NCI-H460 (cell line): ENCODE measurements at regions not wholly inside any gene's neighbourhood (a gene's known extent, or its start where the extent isn't known, plus 50 kb on each side); places are given as distances from the start of the nearest gene placed in this dataset.

Experiments used
- DNase-seq: peaks from one replicate; pipeline ENCODE4 v3.0.0-alpha.2; 2016; ENCODE audit warnings: low read depth; ENCODE audit errors: extremely low read depth

DNA sequence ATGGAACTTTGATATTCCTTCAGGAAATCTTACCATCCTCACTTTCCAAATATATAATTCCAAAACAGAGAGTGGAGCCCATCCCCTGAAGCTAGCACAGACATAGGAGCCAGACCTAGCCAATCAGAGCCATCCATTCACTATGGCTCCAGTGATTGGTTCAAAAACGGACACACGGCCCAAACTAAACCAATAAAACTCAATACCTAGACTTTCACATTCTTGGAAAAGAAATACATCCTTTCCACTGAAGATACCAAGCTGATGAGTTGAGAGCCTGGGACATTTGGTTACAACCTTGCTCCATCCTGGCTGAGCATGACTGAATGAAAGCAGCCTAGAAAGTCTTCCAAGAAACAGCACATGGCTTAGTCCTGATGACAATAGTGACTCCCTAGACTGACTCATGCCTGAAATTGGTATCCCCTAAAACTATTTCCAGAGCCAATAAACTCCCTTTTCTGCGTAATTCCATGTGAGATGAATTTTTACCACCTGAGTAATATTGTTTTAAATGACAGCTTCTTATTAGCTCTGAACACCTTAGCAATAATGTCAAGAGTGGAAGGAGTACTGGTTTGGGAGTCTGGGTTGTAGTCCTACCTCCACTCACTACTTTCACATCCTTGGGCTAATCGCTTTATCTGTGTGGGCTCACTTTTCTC, 189.6 kb upstream of the LNX1 start:
- DNase-seq: no peak

- no peak for DNase-seq
Observed at GRCh38 chr4:53779025-53779424, 187.7 kb upstream of the LNX1 start.

DNA sequence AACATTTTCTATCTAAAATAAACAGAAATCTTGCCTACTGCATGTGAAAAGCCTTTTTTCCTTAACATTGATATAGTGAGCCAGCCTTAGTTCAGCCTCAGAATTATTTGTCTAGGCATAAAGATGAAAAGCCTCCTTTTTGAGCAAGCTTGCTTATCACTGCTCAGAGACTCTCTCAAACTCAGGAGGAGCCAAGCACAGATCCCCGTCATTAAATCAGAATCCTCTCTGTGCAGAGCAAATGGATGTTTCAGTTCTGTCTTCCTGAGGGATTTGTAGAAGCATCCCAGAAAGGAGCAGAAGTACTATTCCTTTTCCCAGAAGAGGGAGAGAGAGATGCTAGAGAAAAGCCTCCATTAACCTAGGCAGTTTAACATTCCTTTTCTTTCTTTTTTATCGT, 186.9 kb upstream of the LNX1 start:
- DNase-seq: no peak

DNA sequence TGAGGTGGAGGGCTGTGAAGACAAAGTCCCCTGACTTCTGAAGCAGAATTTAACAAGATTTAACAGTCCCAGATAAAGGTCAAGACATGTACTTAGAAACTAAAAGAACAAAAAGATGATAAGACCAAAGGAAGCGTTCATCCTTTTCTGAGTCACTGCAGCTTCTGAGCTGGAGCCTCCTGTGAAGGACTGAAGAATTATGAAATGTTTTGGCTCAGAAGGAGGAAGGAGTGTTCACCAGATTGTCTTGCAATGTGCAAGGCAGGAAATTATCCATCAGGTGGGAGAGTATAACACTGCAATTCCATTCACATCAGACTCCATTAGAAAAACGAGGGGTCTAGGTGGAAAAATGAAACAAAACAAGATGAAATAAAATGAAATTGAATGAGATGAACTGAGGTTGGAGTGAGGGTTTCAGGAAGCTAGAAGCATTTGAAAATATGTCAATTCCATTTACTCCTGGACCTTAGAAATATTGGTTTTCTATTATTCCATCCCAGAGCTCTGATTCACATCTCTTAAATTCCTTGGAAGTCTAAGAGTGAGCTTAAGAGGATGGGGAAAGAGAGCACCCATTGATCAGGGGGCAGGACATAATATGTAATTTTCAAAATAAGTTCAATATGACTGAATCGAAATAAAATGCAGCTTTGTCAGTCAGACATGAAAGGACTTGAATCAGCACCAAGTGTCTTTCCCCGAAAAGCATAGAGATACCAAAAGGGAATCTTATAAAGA, 186.1 kb upstream of the LNX1 start:
- no peak for DNase-seq

GRCh38 chr4:53776141-53776540, 184.9 kb upstream of the LNX1 start:
- no peak for DNase-seq

GRCh38 chr4:53775381-53775780, 184.1 kb upstream of the LNX1 start:
- no peak for DNase-seq

- no peak for DNase-seq
Observed at GRCh38 chr4:53771326-53771725, 180.0 kb upstream of the LNX1 start.

DNA sequence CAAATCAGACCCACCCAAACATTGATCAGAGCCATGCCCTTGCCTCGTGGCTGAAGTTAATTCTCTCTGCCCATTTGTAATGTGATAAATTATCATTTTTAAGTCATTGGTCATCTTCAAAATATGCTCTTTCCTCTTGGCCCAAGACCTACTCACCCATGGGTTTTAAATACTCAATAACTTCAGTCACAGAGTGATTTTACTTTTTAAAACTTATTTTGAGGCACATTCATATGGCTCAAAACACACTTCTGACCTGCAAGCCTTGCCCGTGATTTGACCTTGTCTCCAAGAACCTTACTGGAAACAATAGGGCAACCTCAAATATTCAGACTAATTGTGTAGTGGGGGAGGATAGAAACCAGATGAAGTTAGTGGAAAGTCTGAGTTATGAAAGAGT, 176.2 kb upstream of the LNX1 start:
- no peak for DNase-seq

GRCh38 chr4:53764761-53765490, 173.6 kb upstream of the LNX1 start:
- DNase-seq: no peak

DNA sequence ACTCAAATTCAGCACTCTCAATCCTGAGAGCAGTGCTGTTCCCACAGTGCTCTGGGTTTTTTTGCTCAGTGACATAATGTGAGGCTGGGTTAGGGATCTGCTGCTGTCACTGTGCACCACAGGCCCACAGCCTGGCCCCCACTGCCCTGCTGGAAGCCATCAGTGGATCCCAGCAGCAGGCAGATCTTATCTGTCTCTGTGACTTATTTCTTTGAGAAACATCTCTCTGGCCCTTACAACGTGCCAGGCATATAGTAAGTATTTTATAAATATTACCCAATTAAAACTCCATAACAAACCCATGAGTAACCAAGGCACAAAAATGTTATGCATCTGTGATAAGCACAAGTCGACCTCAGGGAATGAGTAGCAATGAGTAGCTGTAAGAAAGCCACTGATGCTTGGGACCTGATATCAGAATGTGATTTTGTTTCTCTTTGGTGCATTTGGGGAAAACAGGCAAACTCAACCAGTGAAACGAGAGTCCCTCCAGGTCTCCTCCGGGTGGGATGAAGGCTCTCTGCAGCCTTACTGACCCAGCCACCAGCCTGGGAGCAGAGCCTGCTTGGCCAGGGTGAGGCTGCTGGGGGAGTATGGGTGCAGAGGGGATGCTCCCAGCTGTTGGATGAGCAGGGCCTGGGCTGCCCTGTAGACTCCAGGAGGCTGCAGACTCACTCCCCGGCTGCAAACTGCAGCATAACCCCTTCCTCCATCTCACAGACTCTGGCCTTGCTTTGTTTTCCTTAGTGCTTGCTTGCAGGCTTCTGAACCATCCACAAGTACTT, 172.7 kb upstream of the LNX1 start:
- no peak for DNase-seq

GRCh38 chr4:53755656-53756055, 164.4 kb upstream of the LNX1 start:
- DNase-seq: no peak

- no peak for DNase-seq
Observed at GRCh38 chr4:53752124-53752523, 160.8 kb upstream of the LNX1 start.

- DNase-seq: no peak
Observed at GRCh38 chr4:53748328-53748772, 157.1 kb upstream of the LNX1 start.

GRCh38 chr4:53747401-53747800, 156.1 kb upstream of the LNX1 start:
- no peak for DNase-seq

DNA sequence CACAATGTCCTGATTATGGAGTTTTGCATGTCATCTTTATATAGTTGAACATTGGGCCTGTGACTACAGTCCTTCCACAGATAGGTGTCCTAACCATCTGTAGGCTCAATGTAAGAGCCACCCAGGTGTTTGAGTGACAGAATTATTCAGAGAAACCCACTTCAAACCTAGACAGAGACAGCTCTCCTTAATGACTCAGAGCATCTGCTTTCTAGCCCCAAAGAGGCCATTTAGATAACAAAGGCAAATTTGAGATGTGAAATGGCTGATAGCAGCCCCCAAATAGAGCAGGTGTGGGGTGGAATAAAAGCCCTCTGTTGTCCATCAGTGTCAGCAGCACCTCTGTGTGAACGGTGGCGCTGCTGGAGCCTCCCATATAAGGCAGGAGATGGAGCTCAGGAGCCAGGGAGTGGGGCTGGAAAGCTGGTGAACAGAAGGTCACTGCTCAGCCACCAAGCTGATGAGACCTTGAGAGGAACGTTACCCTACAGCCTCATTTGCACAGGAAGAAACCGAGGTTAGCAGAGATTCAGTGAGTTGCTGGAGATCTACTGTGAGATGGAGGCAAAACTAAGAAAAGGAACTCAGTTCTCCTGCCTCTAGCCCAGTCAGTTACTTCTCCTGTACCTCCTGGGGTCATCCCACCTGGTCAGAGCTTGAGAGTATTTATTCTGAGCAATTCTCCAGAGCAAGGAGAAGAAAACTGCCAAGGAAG, 153.3 kb upstream of the LNX1 start:
- DNase-seq: no peak

DNA sequence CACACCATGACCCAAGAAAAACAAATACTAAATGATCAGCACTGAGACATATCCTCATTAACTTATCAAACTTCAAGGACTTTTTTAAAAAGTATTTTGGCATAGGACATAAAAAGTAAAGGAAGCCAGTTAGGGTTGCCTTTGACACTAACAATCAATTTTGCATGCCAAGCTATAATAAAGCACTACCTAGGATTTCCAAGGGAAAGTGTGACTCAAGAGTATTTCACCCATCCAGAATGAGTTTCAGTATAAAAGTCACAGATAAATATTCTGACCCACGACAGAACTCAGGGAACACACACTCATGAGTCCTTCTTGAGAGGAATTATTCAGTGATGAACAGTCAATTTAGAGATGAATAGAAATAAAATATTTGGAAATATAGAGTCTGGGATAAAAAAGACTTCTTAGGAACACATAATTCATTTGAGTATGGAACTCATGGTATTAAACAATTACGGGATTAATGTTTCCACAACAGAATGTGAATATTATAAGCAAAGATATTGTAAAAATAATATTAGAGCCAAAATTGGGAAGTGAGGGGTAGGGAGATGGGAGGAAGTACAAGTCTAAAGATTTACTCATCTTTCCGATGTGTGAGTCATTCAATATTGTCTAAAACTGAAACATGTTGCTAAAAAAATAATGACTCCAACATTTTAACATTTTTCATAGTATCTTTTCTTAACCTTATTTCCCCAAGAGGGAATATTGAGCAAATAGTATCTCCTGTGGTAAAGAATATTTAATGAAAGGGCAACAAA, 143.5 kb upstream of the LNX1 start:
- no peak for DNase-seq

DNA sequence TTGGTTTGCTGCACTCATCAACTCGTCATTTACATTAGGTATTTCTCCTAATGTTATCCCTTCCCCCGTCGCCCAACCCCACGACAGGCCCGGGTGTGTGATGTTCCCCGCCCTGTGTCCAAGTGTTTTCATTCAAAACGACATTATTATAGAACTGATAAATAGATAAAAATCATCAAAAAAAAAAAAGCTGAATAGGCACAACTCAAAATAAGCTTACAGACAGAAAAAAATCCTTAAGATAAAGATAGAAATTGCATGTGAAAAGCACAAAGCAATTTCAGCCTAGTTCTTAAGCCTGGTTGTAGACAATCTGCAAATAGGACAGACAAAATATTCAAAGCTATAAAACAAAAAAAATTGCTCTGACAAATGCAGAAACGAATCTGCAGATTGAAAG, 142.9 kb upstream of the LNX1 start:
- DNase-seq: no peak

DNA sequence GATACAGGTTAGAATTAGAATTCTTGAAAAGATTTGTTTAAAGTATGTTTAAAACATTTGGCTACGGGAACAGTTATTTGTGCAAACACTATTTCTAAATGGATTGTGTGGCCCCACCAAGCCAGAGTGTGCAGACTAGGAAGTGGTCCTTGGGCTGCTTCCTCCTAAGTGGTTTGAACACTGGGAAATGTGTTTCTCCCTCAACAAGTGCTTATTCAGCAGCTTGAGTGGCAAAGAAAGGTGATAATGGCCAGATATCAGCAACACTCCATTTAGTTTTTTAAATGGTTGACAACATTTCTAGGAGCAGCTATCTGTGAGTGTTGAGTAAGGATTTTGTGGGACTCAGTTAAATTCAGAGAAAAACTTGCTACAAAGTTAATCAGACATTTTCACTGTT, 141.4 kb upstream of the LNX1 start:
- DNase-seq: no peak

DNA sequence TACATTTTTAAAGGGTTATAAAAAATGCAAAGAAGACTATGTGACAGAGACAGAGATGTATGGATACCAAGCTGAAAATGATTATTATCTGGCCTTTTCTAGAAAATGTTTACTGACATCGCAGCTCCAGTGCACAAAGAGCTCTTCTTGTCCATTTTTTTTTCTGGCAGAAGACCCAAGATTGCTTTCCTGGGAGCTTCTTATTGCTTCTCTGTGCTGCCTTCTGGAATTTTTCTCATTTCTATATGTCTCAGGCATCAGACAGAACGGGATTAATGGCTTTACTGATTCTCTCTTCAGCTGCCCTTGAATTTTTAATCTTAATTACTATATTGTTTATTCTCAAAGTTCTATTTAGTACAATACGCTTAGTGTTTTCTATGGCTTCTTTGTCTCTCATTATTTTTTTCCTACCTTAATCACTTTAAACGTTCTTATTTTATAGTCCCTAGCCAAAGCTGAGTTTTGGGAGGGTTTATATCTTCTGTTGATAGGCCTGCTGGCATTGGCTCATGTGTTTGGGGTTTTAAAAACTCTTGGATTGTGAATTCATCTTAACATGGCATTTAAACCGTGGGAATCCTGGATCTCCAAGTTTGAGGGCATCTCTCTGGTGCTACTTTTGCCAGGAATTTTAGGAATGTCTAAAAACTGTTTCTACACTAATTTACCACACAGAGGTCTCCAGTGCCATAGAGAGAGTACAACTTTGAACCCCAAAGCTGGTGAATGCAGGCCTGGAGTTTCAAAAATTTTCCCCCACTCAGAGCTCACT, 138.9 kb upstream of the LNX1 start:
- DNase-seq: no peak
